HG02588 (cell line): ENCODE measurements at regions not wholly inside any gene's neighbourhood (a gene's known extent, or its start where the extent isn't known, plus 50 kb on each side); places are given as distances from the start of the nearest gene placed in this dataset.
"Not testable (repeated sequence)": the region's sequence is repeated elsewhere in the genome, so short reads cannot be mapped to it uniquely, and the experiment has no call there.

Experiments
- ATAC-seq: cut with Tn5 transposase; IDR thresholded peaks from one replicate; pipeline ENCODE4 v1.9.1; 2021; ENCODE audit warnings: mild to moderate bottlenecking, moderate library complexity; ENCODE audit not compliant: unreplicated experiment

- no peak for ATAC-seq
Observed at GRCh38 chrY:7681426-7681825, 769.9 kb upstream of the AMELY start.

DNA sequence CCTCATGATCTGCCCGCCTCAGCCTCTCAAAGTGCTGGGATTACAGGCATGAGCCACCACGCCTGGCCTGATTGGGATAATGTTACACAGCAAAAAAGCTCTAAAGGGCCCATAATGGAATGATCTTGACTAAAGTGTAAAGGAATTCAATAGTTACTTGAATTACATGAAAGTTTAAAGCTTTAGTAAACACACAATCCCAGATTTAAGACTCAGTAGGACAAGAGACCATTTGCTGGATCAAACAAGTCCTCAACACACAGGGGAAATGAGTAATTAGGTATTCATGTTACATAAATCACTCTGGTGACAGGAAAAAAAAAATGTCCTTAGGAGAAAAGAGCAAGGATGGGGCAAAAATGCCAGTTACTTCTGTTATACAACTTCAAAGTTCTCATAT lies 762.9 kb upstream of the AMELY start:
- no peak for ATAC-seq

GRCh38 chrY:7672796-7673195 lies 761.2 kb upstream of the AMELY start:
- no peak for ATAC-seq

- no peak for ATAC-seq
Observed at GRCh38 chrY:7663261-7663660, 751.7 kb upstream of the AMELY start.

DNA sequence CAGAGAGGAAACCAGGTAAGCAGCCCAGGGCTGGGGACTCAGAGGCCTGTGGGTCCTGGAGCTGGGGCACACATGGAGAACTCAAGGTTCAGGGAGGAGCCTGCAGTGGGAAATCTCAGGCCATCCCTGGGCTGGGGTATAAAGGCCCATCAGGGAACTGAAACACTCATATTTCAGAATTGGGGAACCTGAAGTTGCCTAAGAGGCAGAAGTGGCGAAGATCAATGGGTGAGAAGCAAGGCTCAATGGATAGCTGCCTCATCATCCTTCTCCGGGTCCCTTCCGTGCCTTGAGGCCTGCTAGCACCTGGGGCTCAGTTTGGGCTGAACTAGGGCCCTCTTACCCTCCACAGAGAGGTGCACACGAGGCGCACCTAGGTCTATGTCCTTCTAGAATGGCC lies 747.5 kb upstream of the AMELY start:
- ATAC-seq, result no peak

- ATAC-seq, result no peak
Observed at GRCh38 chrY:7656596-7656995, 745.0 kb upstream of the AMELY start.

DNA sequence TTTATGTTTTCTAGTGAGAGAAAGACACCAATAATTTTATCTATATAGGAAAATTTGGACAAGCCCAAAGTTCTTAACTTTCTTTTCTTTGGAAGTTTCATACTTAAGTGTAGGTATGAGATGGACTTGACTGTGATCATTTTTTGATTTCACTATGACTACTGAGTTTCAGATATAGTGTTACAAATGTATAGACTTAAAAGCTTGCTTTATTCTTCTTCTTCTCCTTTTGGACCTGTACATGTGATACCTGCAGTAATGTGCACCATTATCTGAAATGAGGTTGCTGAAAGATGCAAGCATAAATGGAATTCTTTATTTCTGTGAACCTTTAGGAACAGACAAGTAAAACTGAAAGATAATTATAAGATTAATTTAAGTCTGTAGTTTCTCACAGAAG lies 743.4 kb upstream of the AMELY start:
- no peak for ATAC-seq

DNA sequence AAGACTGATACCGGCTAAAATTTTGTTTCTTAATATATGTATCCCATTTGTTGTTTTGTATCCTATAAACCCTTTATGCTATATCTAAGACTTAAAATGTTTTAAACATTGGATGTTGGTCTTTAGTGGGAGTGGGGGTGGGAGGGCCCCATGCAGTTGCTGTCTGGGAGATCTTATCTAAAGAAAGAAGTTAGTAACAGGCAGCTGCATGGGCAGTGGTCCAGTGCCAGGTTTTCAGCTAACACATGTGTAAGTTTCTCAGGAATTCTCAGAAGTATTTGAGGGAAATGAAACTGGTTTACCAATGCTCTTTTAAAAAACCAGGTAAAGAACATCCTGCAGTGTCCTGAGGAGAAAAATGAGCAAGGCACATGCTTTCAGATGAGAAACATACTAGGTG lies 738.3 kb upstream of the AMELY start:
- ATAC-seq, result not testable (repeated sequence)
